ENCODE measurements at regions not wholly inside any gene's neighbourhood (a gene's known extent, or its start where the extent isn't known, plus 50 kb on each side); places are given as distances from the start of the nearest gene placed in this dataset.

DNA sequence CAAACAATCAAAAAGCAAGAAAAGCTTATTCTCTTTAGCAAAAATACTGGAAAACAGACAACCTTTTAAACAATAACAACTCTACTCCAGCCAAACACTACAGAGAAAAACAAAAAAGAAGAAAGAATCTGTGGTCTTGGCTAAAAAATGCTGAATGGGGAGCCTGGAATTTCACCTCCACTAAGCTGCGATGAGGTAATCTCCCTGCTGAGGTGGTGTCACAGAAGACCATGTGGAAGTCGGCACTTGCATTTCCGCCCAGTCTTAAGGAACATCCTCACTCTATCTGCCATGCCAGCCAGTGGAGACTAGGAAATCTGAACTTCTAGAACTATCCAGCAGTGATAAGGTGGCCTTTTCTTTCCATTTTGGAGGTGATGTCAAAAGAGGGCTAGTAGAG, 1026.8 kb upstream of the EPHA7 start:
- Histone ChIP-seq H3K4me3 (ENCODE audit: insufficient read depth, low read depth, low read length) (no peak overlapping the region), H4K20me1 (ENCODE audit: insufficient read depth, low read length) (no peaks in the 10 kb centered on the region), H3K27me3 (ENCODE audit: insufficient read depth, low read length) (no peaks in the 10 kb centered on the region), H2AFZ (ENCODE audit: low read depth, low read length) (no peak overlapping the region), H3K4me2 (ENCODE audit: low read length) (no peak overlapping the region), H3K9ac (ENCODE audit: low read length) (no peak overlapping the region), H3K36me3 (ENCODE audit: insufficient read depth, low read length) (no peaks in the 10 kb centered on the region), H3K79me2 (ENCODE audit: insufficient read depth, low read length) (no peaks in the 10 kb centered on the region), H3K27ac (ENCODE audit: low read depth, low read length) (no peak overlapping the region), H3K4me1 (ENCODE audit: insufficient read depth, low read length) (no peaks in the 10 kb centered on the region), H3K9me3 (ENCODE audit: insufficient read depth, low read depth, low read length) (no peaks in the 10 kb centered on the region)
- H3K4me1 Mint-ChIP-seq (ENCODE audit: low read depth, unreplicated experiment), result no peaks in the 10 kb centered on the region
- no peak for TF ChIP-seq EZH2 (IDR thresholded peaks at IDR 0.05; ENCODE audit: insufficient read depth, low read length)
- TF ChIP-seq, protein P1, sequence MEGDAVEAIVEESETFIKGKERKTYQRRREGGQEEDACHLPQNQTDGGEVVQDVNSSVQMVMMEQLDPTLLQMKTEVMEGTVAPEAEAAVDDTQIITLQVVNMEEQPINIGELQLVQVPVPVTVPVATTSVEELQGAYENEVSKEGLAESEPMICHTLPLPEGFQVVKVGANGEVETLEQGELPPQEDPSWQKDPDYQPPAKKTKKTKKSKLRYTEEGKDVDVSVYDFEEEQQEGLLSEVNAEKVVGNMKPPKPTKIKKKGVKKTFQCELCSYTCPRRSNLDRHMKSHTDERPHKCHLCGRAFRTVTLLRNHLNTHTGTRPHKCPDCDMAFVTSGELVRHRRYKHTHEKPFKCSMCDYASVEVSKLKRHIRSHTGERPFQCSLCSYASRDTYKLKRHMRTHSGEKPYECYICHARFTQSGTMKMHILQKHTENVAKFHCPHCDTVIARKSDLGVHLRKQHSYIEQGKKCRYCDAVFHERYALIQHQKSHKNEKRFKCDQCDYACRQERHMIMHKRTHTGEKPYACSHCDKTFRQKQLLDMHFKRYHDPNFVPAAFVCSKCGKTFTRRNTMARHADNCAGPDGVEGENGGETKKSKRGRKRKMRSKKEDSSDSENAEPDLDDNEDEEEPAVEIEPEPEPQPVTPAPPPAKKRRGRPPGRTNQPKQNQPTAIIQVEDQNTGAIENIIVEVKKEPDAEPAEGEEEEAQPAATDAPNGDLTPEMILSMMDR (IDR thresholded peaks at IDR 0.05; ENCODE audit: insufficient read depth, low read depth, low read length), result no peak
- H3K27ac Mint-ChIP-seq (ENCODE audit: unreplicated experiment), result no peak overlapping the region
- H3K9me3 Mint-ChIP-seq (ENCODE audit: unreplicated experiment), result no peaks in the 10 kb centered on the region
- no peak for DNase-seq (ENCODE audit: low read depth)
- no peak for FAIRE-seq
- H3K27me3 Mint-ChIP-seq (ENCODE audit: low read depth, unreplicated experiment), result no peaks in the 10 kb centered on the region
- H3K36me3 Mint-ChIP-seq (ENCODE audit: low read depth, unreplicated experiment), result no peaks in the 10 kb centered on the region
- no peak overlapping the region for H3K4me3 Mint-ChIP-seq (ENCODE audit: unreplicated experiment)

DNA sequence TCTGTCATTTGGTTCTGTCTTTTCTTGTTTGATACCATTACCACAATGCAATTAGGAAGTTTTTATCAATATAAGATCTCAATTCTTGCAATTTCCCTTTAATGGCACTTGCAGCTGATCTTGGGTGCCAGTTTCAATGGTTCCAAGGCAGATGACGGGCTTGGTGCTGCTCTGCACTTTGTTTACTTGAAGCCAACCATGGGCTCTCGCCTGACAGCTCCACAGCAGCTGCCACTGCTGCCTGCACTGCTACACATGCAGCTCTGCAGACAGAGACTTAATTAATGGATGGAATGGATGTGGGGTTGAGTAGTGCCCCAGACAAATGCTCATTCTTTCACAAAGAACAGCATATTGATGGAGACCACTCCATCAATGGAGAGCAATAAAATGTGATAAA, 1024.3 kb upstream of the EPHA7 start:
- FAIRE-seq (no peak), DNase-seq (ENCODE audit: low read depth) (no peak)
- Histone ChIP-seq H3K9me3 (ENCODE audit: insufficient read depth, low read depth, low read length) (no peaks in the 10 kb centered on the region), H3K4me3 (ENCODE audit: insufficient read depth, low read depth, low read length) (no peak overlapping the region), H3K27me3 (ENCODE audit: insufficient read depth, low read length) (no peaks in the 10 kb centered on the region), H3K36me3 (ENCODE audit: insufficient read depth, low read length) (no peaks in the 10 kb centered on the region), H3K4me1 (ENCODE audit: insufficient read depth, low read length) (no peaks in the 10 kb centered on the region), H3K4me2 (ENCODE audit: low read length) (no peak overlapping the region), H4K20me1 (ENCODE audit: insufficient read depth, low read length) (no peaks in the 10 kb centered on the region), H3K79me2 (ENCODE audit: insufficient read depth, low read length) (no peaks in the 10 kb centered on the region), H3K27ac (ENCODE audit: low read depth, low read length) (no peak overlapping the region), H3K9ac (ENCODE audit: low read length) (no peak overlapping the region), H2AFZ (ENCODE audit: low read depth, low read length) (no peak overlapping the region)
- Mint-ChIP-seq H3K36me3 (ENCODE audit: low read depth, unreplicated experiment) (no peaks in the 10 kb centered on the region), H3K4me3 (ENCODE audit: unreplicated experiment) (no peak overlapping the region), H3K27ac (ENCODE audit: unreplicated experiment) (no peak overlapping the region), H3K9me3 (ENCODE audit: unreplicated experiment) (no peaks in the 10 kb centered on the region), H3K27me3 (ENCODE audit: low read depth, unreplicated experiment) (no peaks in the 10 kb centered on the region), H3K4me1 (ENCODE audit: low read depth, unreplicated experiment) (no peaks in the 10 kb centered on the region)
- TF ChIP-seq EZH2 (IDR thresholded peaks at IDR 0.05; ENCODE audit: insufficient read depth, low read length), result no peak
- TF ChIP-seq, protein P1 (IDR thresholded peaks at IDR 0.05; ENCODE audit: insufficient read depth, low read depth, low read length), result no peak

DNA sequence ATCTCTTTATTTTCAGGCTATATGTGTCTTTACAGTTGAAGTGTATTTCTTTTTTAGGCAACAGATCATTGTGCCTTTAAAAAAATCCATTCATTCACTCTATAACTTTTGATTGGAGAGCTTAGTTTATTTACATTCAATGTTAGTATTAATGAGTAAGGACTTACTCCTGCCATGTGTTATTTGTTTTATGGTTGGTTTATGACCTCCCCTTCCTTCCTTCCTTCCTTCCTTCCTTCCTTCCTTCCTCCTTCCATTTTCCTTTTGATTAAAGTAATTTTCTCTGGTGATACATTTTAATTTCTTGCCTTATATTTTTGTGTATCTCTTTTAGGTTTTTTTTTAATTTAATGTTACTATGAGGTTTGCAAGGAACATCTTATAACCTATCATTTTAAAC, 1005.3 kb upstream of the EPHA7 start:
- H3K4me3 Mint-ChIP-seq (ENCODE audit: unreplicated experiment), result no peak overlapping the region
- Histone ChIP-seq H3K36me3 (ENCODE audit: insufficient read depth, low read length) (no peaks in the 10 kb centered on the region), H4K20me1 (ENCODE audit: insufficient read depth, low read length) (no peaks in the 10 kb centered on the region), H3K9me3 (ENCODE audit: insufficient read depth, low read depth, low read length) (no peaks in the 10 kb centered on the region), H3K27ac (ENCODE audit: low read depth, low read length) (no peak overlapping the region), H3K79me2 (ENCODE audit: insufficient read depth, low read length) (no peaks in the 10 kb centered on the region), H3K4me3 (ENCODE audit: insufficient read depth, low read depth, low read length) (no peak overlapping the region), H3K4me2 (ENCODE audit: low read length) (no peak overlapping the region), H3K27me3 (ENCODE audit: insufficient read depth, low read length) (no peaks in the 10 kb centered on the region), H3K9ac (ENCODE audit: low read length) (no peak overlapping the region), H2AFZ (ENCODE audit: low read depth, low read length) (no peak overlapping the region), H3K4me1 (ENCODE audit: insufficient read depth, low read length) (no peaks in the 10 kb centered on the region)
- H3K27me3 Mint-ChIP-seq (ENCODE audit: low read depth, unreplicated experiment), result no peaks in the 10 kb centered on the region
- DNase-seq (ENCODE audit: low read depth), result no peak
- TF ChIP-seq, protein P1 (IDR thresholded peaks at IDR 0.05; ENCODE audit: insufficient read depth, low read depth, low read length), result no peak
- TF ChIP-seq EZH2 (IDR thresholded peaks at IDR 0.05; ENCODE audit: insufficient read depth, low read length), result no peak
- H3K27ac Mint-ChIP-seq (ENCODE audit: unreplicated experiment), result no peak overlapping the region
- H3K4me1 Mint-ChIP-seq (ENCODE audit: low read depth, unreplicated experiment), result no peaks in the 10 kb centered on the region
- H3K9me3 Mint-ChIP-seq (ENCODE audit: unreplicated experiment), result peaks cover 2% of the 10 kb centered on the region
- H3K36me3 Mint-ChIP-seq (ENCODE audit: low read depth, unreplicated experiment), result no peaks in the 10 kb centered on the region
- no peak for FAIRE-seq

Data from astrocyte (in vitro differentiated cells and primary cell).